ENCODE measurements at regions not wholly inside any gene's neighbourhood (a gene's known extent, or its start where the extent isn't known, plus 50 kb on each side); places are given as distances from the start of the nearest gene placed in this dataset.

- TF ChIP-seq CTCF (conservative IDR thresholded peaks at IDR 0.05; ENCODE audit: low read depth, low read length): no peak
- no peak for TF ChIP-seq EZH2phosphoT487 (IDR thresholded peaks at IDR 0.05; ENCODE audit: borderline replicate concordance, low read length)
Measured at GRCh38 chr10:76719006-76719405, 918.6 kb downstream of the KCNMA1 start.
